ENCODE measurements at regions not wholly inside any gene's neighbourhood (a gene's known extent, or its start where the extent isn't known, plus 50 kb on each side); places are given as distances from the start of the nearest gene placed in this dataset.

GRCh38 chr11:69903211-69903610 lies 84.0 kb upstream of the FGF3 start:
- H3K4ac ChIP-seq (ENCODE audit: low read depth, low read length) = no peak overlapping the region
- no peak overlapping the region for H2BK15ac ChIP-seq (ENCODE audit: low read depth, low read length)
- DNase-seq = no peak
- no peaks in the 10 kb centered on the region for H3K23me2 ChIP-seq (ENCODE audit: insufficient read length, low read depth, low read length, poor library complexity, severe bottlenecking)
- H2BK12ac ChIP-seq (ENCODE audit: insufficient read length, low read depth, low read length) = no peak overlapping the region
- no peak overlapping the region for H3K23ac ChIP-seq (ENCODE audit: insufficient read length, low read depth, low read length)
- H3K27me3 ChIP-seq (ENCODE audit: insufficient read depth, low read length) = no peaks in the 10 kb centered on the region
- no peak overlapping the region for H2BK5ac ChIP-seq (ENCODE audit: insufficient read length, low read length)
- H3K56ac ChIP-seq (ENCODE audit: insufficient read length, low read depth, low read length) = no peak overlapping the region
- no peak overlapping the region for H2AFZ ChIP-seq (ENCODE audit: low read length)
- H3K18ac ChIP-seq (ENCODE audit: insufficient read length, low read depth, low read length) = no peak overlapping the region
- no peak overlapping the region for H2AK5ac ChIP-seq (ENCODE audit: insufficient read length, low read length)
- H3K4me1 Mint-ChIP-seq = peaks cover 2 to 10% of the 10 kb centered on the region in 2 experiments; a peak in 1 of 4 replicates
- H3K9me3 ChIP-seq (ENCODE audit: control insufficient read depth, low read depth, low read length) = no peaks in the 10 kb centered on the region
- no peaks in the 10 kb centered on the region for H3K79me1 ChIP-seq (ENCODE audit: insufficient read depth, low read depth, low read length, poor library complexity, severe bottlenecking)
- no peak overlapping the region for H3K9ac ChIP-seq (ENCODE audit: extremely low read depth, insufficient read length, low read length)
- no peaks in the 10 kb centered on the region for H4K20me1 ChIP-seq (ENCODE audit: control insufficient read depth, insufficient read depth, insufficient read length)
- no peak overlapping the region for H3K14ac ChIP-seq (ENCODE audit: insufficient read depth, low read length)
- no peak overlapping the region for H3K27ac Mint-ChIP-seq
- H2BK120ac ChIP-seq (ENCODE audit: low read depth, low read length, poor library complexity, severe bottlenecking) = no peak overlapping the region
- no peak overlapping the region for H4K91ac ChIP-seq (ENCODE audit: insufficient read length, low read depth, low read length)
- H3K36me3 Mint-ChIP-seq (ENCODE audit: insufficient read depth in 1 of 3, low read depth in 3 of 3) = peaks cover 0 to 1% (median 0%) of the 10 kb centered on the region in 3 experiments; a peak in 1 of 7 replicates
- no peak for TF ChIP-seq CTCF (conservative IDR thresholded peaks at IDR 0.05)
- H3K27ac ChIP-seq (ENCODE audit: insufficient read length, low read depth, low read length) = no peak overlapping the region
- no peaks in the 10 kb centered on the region for H3K79me2 ChIP-seq (ENCODE audit: insufficient read depth, low read length)
- peaks cover 2 to 3% of the 10 kb centered on the region in 2 experiments; a peak in 3 of 5 replicates for H3K9me3 Mint-ChIP-seq
- H4K5ac ChIP-seq (ENCODE audit: insufficient read length, low read depth, low read length) = no peak overlapping the region
- no peak overlapping the region for H3T11ph ChIP-seq (ENCODE audit: low read length)
- H4K8ac ChIP-seq (replicated peaks; ENCODE audit: insufficient read length, low read depth, low read length) = no peak overlapping the region
- H3K4me3 Mint-ChIP-seq = no peak overlapping the region
- no peak overlapping the region for H2BK20ac ChIP-seq (ENCODE audit: low read depth, low read length, poor library complexity, severe bottlenecking)
- H3K4me2 ChIP-seq (ENCODE audit: insufficient read depth, insufficient read length, low read length) = no peak overlapping the region
- no CpG with 5 or more reads among the region's 8 CpGs for WGBS (ENCODE audit: extremely low coverage, insufficient read length, low lambda C conversion rate)
- H3K4me1 ChIP-seq (ENCODE audit: insufficient read depth, low read length) = no peaks in the 10 kb centered on the region
- peaks cover 20% of the 10 kb centered on the region for H3K27me3 Mint-ChIP-seq (ENCODE audit: low read depth)
